CD8-positive, alpha-beta memory T cell (primary cell): ENCODE measurements at regions not wholly inside any gene's neighbourhood (a gene's known extent, or its start where the extent isn't known, plus 50 kb on each side); places are given as distances from the start of the nearest gene placed in this dataset.
A peak's percentile ranks its signal among the peaks of the same experiment; 100 is the strongest.

Source experiments
- CTCF ChIA-PET: fragments of 350-600 bp; sonication (Branson Sonifier 250); formaldehyde crosslinking; loops from one replicate; lab custom pipeline; 2021; ENCODE audit warnings: antibody characterized with exemption; lab: Charles Lee
- POLR2A ChIA-PET: fragments of 350-600 bp; sonication (Branson Sonifier 250); formaldehyde crosslinking; loops from one replicate; lab custom pipeline; 2021; ENCODE audit warnings: antibody characterized with exemption; lab: Charles Lee
- DNase-seq, 5 donors: peaks; one replicate each; pipeline versions ENCODE4 v3.0.0 to v3.0.0-alpha.2; 2020 to 2022; ENCODE audit warnings: mixed read lengths in 1 of 5
- H3K27ac ChIP-seq: one replicate; pipeline ENCODE4 v1.7.0; 2013; ENCODE audit warnings: low read depth, mild to moderate bottlenecking, low read length, moderate library complexity
- H3K27me3 ChIP-seq: 2 replicates; pipeline ENCODE4 v1.7.0; 2013; ENCODE audit warnings: low read length, mild to moderate bottlenecking; ENCODE audit not compliant: insufficient read depth, poor library complexity, severe bottlenecking
- H3K36me3 ChIP-seq: 2 replicates; pipeline ENCODE4 v1.7.0; 2013; ENCODE audit warnings: mild to moderate bottlenecking, low read length, moderate library complexity; ENCODE audit not compliant: insufficient read depth
- H3K4me1 ChIP-seq: 2 replicates; pipeline ENCODE4 v1.7.0; 2013; ENCODE audit warnings: mild to moderate bottlenecking, low read length, moderate library complexity; ENCODE audit not compliant: insufficient read depth
- H3K4me3 ChIP-seq: 2 replicates; pipeline ENCODE4 v1.7.0; 2013; ENCODE audit warnings: mild to moderate bottlenecking, low read length
- H3K9me3 ChIP-seq: 2 replicates; pipeline ENCODE4 v1.7.0; 2013; ENCODE audit warnings: mild to moderate bottlenecking, low read length
- H3K27ac Mint-ChIP-seq, 8 donors: one replicate each; pipeline ENCODE4 v1.8.0; 2020 to 2021; ENCODE audit warnings: mixed read lengths in 8 of 8, mild to moderate bottlenecking in 6 of 8, inconsistent platforms in 3 of 8, moderate library complexity in 3 of 8
- H3K27me3 Mint-ChIP-seq, 2 donors: one replicate each; pipeline ENCODE4 v1.8.0; 2020 to 2021; ENCODE audit warnings: mixed read lengths in 2 of 2, mild to moderate bottlenecking in 1 of 2, moderate library complexity in 1 of 2
- H3K36me3 Mint-ChIP-seq, 3 donors: one replicate each; pipeline ENCODE4 v1.8.0; 2020 to 2021; ENCODE audit warnings: mixed read lengths in 3 of 3, inconsistent platforms in 1 of 3, mild to moderate bottlenecking in 1 of 3
- H3K4me1 Mint-ChIP-seq, 3 donors: one replicate each; pipeline ENCODE4 v1.8.0; 2020 to 2021; ENCODE audit warnings: mixed read lengths in 3 of 3, inconsistent platforms in 1 of 3, mild to moderate bottlenecking in 1 of 3
- H3K4me3 Mint-ChIP-seq, 7 donors: one replicate each; pipeline ENCODE4 v1.8.0; 2020 to 2021; ENCODE audit warnings: mixed read lengths in 7 of 7, mild to moderate bottlenecking in 6 of 7, moderate library complexity in 4 of 7, inconsistent platforms in 2 of 7
- H3K9me3 Mint-ChIP-seq, 5 donors: one replicate each; pipeline ENCODE4 v1.8.0; 2020 to 2022; ENCODE audit warnings: mixed read lengths in 5 of 5, mild to moderate bottlenecking in 3 of 5, moderate library complexity in 2 of 5, inconsistent platforms in 1 of 5

DNA sequence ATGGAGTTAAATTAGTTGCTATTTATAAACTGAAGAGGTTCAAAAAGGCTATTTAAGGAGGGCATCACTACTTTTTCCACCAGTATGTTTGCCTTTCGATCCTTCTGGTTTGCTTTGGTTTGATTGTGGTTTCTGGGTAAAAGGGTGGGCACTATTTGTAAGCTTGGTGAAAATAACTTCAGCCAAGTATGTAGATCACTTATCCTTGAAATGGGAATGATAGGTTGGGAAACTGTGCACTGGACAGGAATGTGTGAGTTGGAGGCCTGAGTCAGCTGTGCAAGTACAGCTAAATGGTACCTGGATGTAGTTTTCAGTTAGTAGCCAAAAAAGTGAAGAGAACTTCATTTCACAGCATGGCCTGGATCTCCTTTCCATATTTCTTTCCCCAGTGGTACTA lies 466.2 kb downstream of the ENC1 start:
- Mint-ChIP-seq H3K9me3 (no peaks in the 10 kb centered on the region), H3K36me3 (no peaks in the 10 kb centered on the region), H3K4me3 (no peak overlapping the region), H3K27me3 (peaks cover 5 to 24% of the 10 kb centered on the region in 2 donors), H3K4me1 (no peaks in the 10 kb centered on the region), H3K27ac (no peak overlapping the region)
- Histone ChIP-seq H3K4me3 (no peak overlapping the region), H3K9me3 (no peaks in the 10 kb centered on the region), H3K4me1 (no peaks in the 10 kb centered on the region), H3K36me3 (no peaks in the 10 kb centered on the region), H3K27ac (no peak overlapping the region), H3K27me3 (no peaks in the 10 kb centered on the region)
- CTCF ChIA-PET, result interaction anchor here (1.3 kb wide), 1 partner anchor 8 kb away, joined by 3 read pairs; no protein-coding TSS in a partner anchor
- no peak for DNase-seq
- POLR2A ChIA-PET, result no interaction called here

DNA sequence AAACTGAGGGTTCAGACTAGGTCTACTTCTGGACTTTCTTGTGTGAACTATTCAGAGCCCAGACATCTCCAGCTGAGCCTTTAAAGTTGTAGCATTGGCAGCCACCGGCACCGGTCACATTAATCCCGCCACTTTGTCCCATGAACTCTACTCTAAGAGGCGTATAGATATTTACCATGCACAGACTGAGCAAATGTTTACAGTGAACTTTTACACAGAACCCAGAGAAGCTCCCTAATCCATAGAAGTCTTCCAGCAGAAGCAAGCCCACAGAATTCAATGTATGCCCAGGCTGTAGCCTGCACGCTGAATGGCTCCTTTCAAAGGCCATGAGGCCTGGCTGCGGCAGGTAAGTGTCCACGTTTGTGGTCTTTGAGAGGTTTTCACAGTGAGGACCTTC lies 466.9 kb downstream of the ENC1 start:
- no peaks in the 10 kb centered on the region for H3K9me3 ChIP-seq
- Mint-ChIP-seq H3K27me3 (peaks cover 5 to 24% of the 10 kb centered on the region in 2 donors), H3K36me3 (no peaks in the 10 kb centered on the region), H3K4me1 (no peaks in the 10 kb centered on the region), H3K4me3 (no peak overlapping the region), H3K27ac (no peak overlapping the region), H3K9me3 (no peaks in the 10 kb centered on the region)
- CTCF ChIA-PET, result no interaction called here
- no peak for DNase-seq
- H3K36me3 ChIP-seq, result no peaks in the 10 kb centered on the region
- POLR2A ChIA-PET, result no interaction called here
- no peaks in the 10 kb centered on the region for H3K27me3 ChIP-seq
- no peaks in the 10 kb centered on the region for H3K4me1 ChIP-seq
- H3K27ac ChIP-seq, result no peak overlapping the region
- H3K4me3 ChIP-seq, result no peak overlapping the region

DNA sequence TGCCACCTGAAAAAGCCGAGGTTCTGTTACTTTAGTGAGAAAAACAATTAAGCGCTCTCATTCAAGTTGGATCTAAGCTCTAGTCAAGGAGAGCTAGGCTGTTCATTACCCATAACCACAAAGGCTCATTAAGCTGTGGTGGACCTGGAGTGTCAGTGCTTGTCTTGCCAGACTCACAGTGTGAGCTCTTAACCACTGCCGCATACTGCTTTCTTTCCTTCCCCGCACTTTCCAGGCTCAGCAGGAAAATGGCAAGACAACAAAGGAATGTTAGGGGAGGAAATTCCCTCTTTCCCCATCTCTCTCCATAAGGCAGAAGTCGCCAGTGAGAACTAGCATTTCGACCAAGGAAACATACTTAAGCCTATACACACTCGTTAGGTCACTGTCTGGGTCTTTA lies 467.3 kb downstream of the ENC1 start:
- Histone ChIP-seq H3K4me1 (no peaks in the 10 kb centered on the region), H3K4me3 (no peak overlapping the region), H3K36me3 (no peaks in the 10 kb centered on the region), H3K9me3 (no peaks in the 10 kb centered on the region), H3K27me3 (no peaks in the 10 kb centered on the region), H3K27ac (no peak overlapping the region)
- H3K27me3 Mint-ChIP-seq, result peaks cover 5 to 20% of the 10 kb centered on the region in 2 donors
- no peaks in the 10 kb centered on the region for H3K9me3 Mint-ChIP-seq
- ChIA-PET CTCF (no interaction called here), POLR2A (no interaction called here)
- no peaks in the 10 kb centered on the region for H3K4me1 Mint-ChIP-seq
- no peaks in the 10 kb centered on the region for H3K36me3 Mint-ChIP-seq
- DNase-seq, result no peak
- H3K27ac Mint-ChIP-seq, result peak overlapping the region in 1 of 8 donors; percentile 45
- H3K4me3 Mint-ChIP-seq, result no peak overlapping the region

DNA sequence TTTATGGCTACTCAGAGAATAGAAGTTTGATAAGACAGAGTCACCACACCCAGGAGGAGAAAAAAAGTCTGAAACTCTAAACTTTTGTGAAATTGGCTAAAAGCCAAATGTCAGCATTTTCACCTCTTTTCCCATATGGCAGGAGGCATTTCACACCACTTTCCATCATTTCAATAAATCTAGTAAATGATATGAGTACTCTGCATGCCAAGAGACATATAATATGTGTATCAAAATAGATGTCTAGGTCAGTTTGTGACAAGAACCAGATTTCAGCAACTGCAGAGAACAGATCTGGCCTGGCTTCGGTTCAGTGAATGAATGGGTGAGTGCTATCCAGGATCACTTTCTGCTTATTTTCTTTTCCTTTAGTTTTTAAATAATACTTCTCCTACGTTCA lies 470.8 kb downstream of the ENC1 start:
- Mint-ChIP-seq H3K4me1 (no peaks in the 10 kb centered on the region), H3K27me3 (peaks cover 3 to 16% of the 10 kb centered on the region in 2 donors), H3K27ac (no peak overlapping the region), H3K36me3 (no peaks in the 10 kb centered on the region), H3K4me3 (no peak overlapping the region), H3K9me3 (no peaks in the 10 kb centered on the region)
- Histone ChIP-seq H3K36me3 (no peaks in the 10 kb centered on the region), H3K9me3 (no peaks in the 10 kb centered on the region), H3K27me3 (no peaks in the 10 kb centered on the region), H3K4me3 (no peak overlapping the region), H3K27ac (no peak overlapping the region), H3K4me1 (no peaks in the 10 kb centered on the region)
- no peak for DNase-seq
- CTCF ChIA-PET, result no interaction called here
- POLR2A ChIA-PET, result no interaction called here

DNA sequence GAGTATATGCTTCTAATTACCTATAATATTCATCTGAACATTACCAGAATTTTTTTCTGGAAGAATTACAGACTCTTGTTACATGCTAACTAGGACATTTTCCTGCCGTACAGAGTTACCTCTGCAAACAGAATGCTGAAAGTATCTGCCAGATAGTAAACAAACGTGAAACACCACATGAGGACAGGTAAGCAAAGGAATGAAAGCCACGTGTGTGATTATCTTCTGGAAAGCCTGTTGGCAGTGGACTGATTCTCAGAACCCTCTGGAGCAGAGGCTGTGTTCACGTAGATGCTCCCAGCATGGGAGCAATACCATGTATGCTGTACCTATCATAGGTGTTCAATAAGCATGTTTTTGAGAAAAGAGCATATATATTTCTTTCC lies 472.6 kb downstream of the ENC1 start:
- no peaks in the 10 kb centered on the region for H3K9me3 Mint-ChIP-seq
- H3K4me3 Mint-ChIP-seq, result no peak overlapping the region
- H3K4me3 ChIP-seq, result no peak overlapping the region
- peaks cover 0 to 4% of the 10 kb centered on the region in 2 donors for H3K27me3 Mint-ChIP-seq
- no peaks in the 10 kb centered on the region for H3K4me1 ChIP-seq
- CTCF ChIA-PET, result no interaction called here
- no peaks in the 10 kb centered on the region for H3K36me3 ChIP-seq
- H3K27ac ChIP-seq, result no peak overlapping the region
- POLR2A ChIA-PET, result no interaction called here
- no peaks in the 10 kb centered on the region for H3K27me3 ChIP-seq
- no peaks in the 10 kb centered on the region for H3K36me3 Mint-ChIP-seq
- H3K27ac Mint-ChIP-seq, result no peak overlapping the region
- H3K4me1 Mint-ChIP-seq, result no peaks in the 10 kb centered on the region
- H3K9me3 ChIP-seq, result no peaks in the 10 kb centered on the region
- DNase-seq, result no peak

DNA sequence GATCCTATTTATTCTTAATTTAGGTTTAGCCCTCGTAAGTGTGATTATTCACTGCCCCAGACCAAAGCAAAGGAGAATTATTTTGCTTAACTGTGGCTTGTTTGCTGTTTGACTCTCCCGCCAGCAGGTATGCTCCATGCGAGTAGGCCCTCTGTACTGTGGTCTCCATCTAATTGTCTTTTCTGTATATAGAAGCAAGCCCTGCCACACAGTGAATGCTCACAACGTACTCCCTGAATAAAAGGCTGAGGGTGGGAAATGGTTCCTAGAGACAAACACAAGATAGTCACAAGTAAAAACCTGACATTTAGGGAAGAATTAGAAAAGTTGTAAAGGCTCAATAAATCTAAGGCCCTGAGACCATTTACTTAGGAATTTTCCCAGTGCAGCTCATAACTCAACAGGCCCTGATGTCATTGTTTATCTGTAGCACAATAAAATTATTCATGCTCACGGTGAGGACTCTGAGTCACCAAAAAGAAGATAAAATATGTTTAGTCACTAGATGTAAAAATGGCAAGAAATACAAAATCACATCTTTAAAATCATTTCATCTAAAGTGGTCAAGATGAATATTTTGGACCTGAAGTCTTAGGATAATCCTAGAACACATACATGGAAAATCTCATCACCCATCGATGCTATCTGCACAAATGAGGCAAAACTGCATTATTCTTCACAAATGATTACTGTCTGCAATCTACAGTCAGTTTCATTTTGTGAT lies 473.2 kb downstream of the ENC1 start:
- H3K36me3 ChIP-seq, result no peaks in the 10 kb centered on the region
- H3K4me3 ChIP-seq, result no peak overlapping the region
- no peaks in the 10 kb centered on the region for H3K4me1 ChIP-seq
- H3K27me3 Mint-ChIP-seq, result peaks cover 0 to 4% of the 10 kb centered on the region in 2 donors
- CTCF ChIA-PET, result no interaction called here
- DNase-seq, result no peak
- no peaks in the 10 kb centered on the region for H3K27me3 ChIP-seq
- no peaks in the 10 kb centered on the region for H3K9me3 ChIP-seq
- H3K9me3 Mint-ChIP-seq, result no peaks in the 10 kb centered on the region
- POLR2A ChIA-PET, result no interaction called here
- no peak overlapping the region for H3K27ac ChIP-seq
- no peaks in the 10 kb centered on the region for H3K4me1 Mint-ChIP-seq
- H3K4me3 Mint-ChIP-seq, result no peak overlapping the region
- H3K27ac Mint-ChIP-seq, result no peak overlapping the region
- no peaks in the 10 kb centered on the region for H3K36me3 Mint-ChIP-seq

DNA sequence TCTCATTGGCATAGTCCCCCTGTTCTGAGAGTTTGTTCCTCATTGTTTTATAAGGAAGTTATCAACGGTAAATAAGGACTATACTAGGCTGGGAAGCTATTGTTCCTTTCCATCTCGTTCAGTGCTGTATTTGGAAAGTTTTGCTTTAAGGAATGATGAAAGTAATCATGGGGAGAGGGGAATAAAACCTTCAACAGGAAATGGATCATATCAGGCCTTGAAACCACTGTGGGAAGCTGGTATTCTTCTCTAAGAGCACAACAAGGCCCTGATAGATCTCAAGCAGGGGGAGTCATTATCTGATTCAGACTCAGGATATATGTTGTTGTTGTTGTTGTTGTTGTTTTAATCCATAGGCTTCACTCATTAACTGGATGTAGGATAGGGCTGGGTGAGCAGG lies 474.5 kb downstream of the ENC1 start:
- peaks cover 0 to 4% of the 10 kb centered on the region in 2 donors for H3K27me3 Mint-ChIP-seq
- H3K4me1 ChIP-seq, result no peaks in the 10 kb centered on the region
- no peak for DNase-seq
- H3K27ac ChIP-seq, result no peak overlapping the region
- H3K36me3 Mint-ChIP-seq, result no peaks in the 10 kb centered on the region
- ChIA-PET POLR2A (no interaction called here), CTCF (interaction anchor here (1.3 kb wide), 1 partner anchor 9 kb away, joined by 3 read pairs; no protein-coding TSS in a partner anchor)
- no peaks in the 10 kb centered on the region for H3K4me1 Mint-ChIP-seq
- no peak overlapping the region for H3K4me3 ChIP-seq
- H3K36me3 ChIP-seq, result no peaks in the 10 kb centered on the region
- no peak overlapping the region for H3K4me3 Mint-ChIP-seq
- H3K9me3 ChIP-seq, result no peaks in the 10 kb centered on the region
- no peaks in the 10 kb centered on the region for H3K9me3 Mint-ChIP-seq
- H3K27me3 ChIP-seq, result no peaks in the 10 kb centered on the region
- H3K27ac Mint-ChIP-seq, result no peak overlapping the region

DNA sequence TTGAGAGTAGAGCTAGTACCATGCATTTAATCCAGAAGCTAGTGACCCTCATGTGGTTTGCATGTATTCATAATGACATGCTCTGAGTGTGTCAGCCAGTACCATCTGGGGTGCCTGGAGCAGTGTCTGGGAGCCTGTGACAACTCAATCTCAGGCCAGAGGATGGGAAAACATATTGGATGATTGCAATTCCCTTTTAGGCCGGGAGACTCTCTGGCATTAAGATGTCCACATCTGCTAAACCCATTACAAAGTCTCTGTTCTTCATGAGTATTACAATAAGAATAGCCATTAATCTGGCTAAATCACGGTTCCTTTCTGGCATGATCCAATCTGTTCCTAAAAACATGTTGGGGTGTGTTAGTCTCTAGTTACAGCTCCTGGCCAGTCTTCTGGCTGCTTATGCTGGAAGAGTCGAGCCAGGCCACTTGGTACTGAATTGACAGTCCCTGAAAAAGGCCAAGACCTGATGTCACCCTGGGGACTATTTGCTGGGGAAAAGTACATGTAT lies 475.7 kb downstream of the ENC1 start:
- peaks cover 0 to 4% of the 10 kb centered on the region in 2 donors for H3K27me3 Mint-ChIP-seq
- H3K9me3 Mint-ChIP-seq, result no peaks in the 10 kb centered on the region
- no peaks in the 10 kb centered on the region for H3K4me1 ChIP-seq
- no peak overlapping the region for H3K4me3 Mint-ChIP-seq
- H3K27me3 ChIP-seq, result no peaks in the 10 kb centered on the region
- ChIA-PET CTCF (no interaction called here), POLR2A (no interaction called here)
- no peaks in the 10 kb centered on the region for H3K36me3 ChIP-seq
- H3K9me3 ChIP-seq, result no peaks in the 10 kb centered on the region
- no peaks in the 10 kb centered on the region for H3K4me1 Mint-ChIP-seq
- no peaks in the 10 kb centered on the region for H3K36me3 Mint-ChIP-seq
- no peak overlapping the region for H3K4me3 ChIP-seq
- DNase-seq, result no peak
- no peak overlapping the region for H3K27ac Mint-ChIP-seq
- H3K27ac ChIP-seq, result no peak overlapping the region
